IPS-18a (cell line): ENCODE measurements at regions not wholly inside any gene's neighbourhood (a gene's known extent, or its start where the extent isn't known, plus 50 kb on each side); places are given as distances from the start of the nearest gene placed in this dataset.
"Not testable (repeated sequence)": the region's sequence is repeated elsewhere in the genome, so short reads cannot be mapped to it uniquely, and the experiment has no call there.

Experiments
- H3K27ac ChIP-seq: one replicate; pipeline ENCODE4 v1.5.1; 2013; ENCODE audit warnings: low read length
- H3K27me3 ChIP-seq: one replicate; pipeline ENCODE4 v1.6.1; 2013; ENCODE audit warnings: mild to moderate bottlenecking, low read length; ENCODE audit not compliant: control insufficient read depth, insufficient read depth
- H3K36me3 ChIP-seq: one replicate; pipeline ENCODE4 v1.6.1; 2013; ENCODE audit warnings: low read depth, low read length; ENCODE audit not compliant: control insufficient read depth
- H3K4me1 ChIP-seq: one replicate; pipeline ENCODE4 v1.6.1; 2013; ENCODE audit warnings: low read depth, low read length; ENCODE audit not compliant: control insufficient read depth
- H3K4me3 ChIP-seq: one replicate; pipeline ENCODE4 v1.5.1; 2013; ENCODE audit warnings: low read length
- H3K9ac ChIP-seq: one replicate; pipeline ENCODE4 v1.6.1; 2013; ENCODE audit warnings: mild to moderate bottlenecking, low read length, moderate library complexity
- H3K9me3 ChIP-seq: one replicate; pipeline ENCODE4 v1.6.1; 2013; ENCODE audit warnings: low read depth, low read length; ENCODE audit not compliant: control insufficient read depth

DNA sequence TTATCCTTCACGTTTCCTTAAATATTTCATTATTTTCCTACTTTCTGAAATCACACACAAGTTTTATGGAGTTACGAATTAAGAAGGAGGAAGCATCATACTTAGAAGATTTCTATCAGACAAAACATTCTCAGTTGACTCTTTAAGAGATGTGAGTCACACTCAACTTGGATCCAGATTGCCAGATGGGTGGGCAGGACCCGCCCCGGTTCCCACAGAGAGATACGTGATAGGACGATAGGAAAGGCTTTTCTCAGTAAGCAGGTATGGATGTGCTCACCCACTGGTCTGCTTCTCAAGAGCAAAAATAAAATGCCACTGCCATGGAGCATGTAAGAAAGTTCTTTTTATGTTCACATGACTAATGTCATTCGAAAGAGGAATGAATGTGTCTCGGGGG lies 392.6 kb downstream of the MRPL39 start:
- Histone ChIP-seq H3K27me3 (no peaks in the 10 kb centered on the region), H3K4me1 (no peaks in the 10 kb centered on the region), H3K36me3 (no peaks in the 10 kb centered on the region), H3K4me3 (no peak overlapping the region), H3K27ac (no peak overlapping the region), H3K9ac (no peak overlapping the region), H3K9me3 (peaks cover 8% of the 10 kb centered on the region)

DNA sequence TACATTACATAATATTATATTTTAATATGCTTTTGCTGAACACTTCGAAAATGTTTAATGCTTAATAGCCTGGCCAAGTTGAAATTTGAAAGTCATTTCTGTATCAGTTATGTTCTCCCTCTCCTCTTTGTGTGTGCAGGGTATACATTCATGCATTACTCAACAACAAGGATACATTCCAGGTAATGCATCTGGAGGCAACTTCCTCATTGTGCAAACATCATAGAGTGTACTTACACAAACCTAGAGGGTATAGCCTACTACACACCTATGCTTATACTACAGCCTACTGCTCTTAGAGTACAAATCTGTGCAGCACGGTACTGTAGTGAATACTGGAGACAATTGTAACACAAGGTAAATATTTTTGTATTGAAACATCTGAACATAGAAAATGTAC lies 407.3 kb downstream of the MRPL39 start:
- peaks cover 8% of the 10 kb centered on the region for H3K9me3 ChIP-seq
- no peaks in the 10 kb centered on the region for H3K36me3 ChIP-seq
- no peak overlapping the region for H3K27ac ChIP-seq
- H3K4me3 ChIP-seq: no peak overlapping the region
- H3K4me1 ChIP-seq: no peaks in the 10 kb centered on the region
- no peak overlapping the region for H3K9ac ChIP-seq
- no peaks in the 10 kb centered on the region for H3K27me3 ChIP-seq

DNA sequence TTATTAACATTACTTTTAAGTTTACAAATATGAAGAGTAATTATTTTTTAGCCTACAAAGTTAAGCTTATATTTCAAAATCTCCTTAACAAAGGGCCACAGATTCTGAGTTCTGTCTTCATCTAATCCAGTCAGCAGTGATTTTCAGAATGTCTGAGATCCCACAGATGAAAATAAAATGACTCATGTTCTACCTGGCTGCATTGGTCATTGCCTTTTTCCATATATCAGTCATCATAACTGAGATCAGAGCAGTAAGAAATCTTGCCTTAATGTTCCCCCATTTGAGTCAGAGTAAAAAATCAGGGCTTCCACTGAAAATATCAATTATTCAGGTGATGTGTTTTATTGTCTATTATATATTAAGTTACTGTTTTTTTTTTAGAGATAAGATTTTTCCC lies 416.1 kb downstream of the MRPL39 start:
- H3K27me3 ChIP-seq: no peaks in the 10 kb centered on the region
- no peak overlapping the region for H3K4me3 ChIP-seq
- H3K27ac ChIP-seq: no peak overlapping the region

DNA sequence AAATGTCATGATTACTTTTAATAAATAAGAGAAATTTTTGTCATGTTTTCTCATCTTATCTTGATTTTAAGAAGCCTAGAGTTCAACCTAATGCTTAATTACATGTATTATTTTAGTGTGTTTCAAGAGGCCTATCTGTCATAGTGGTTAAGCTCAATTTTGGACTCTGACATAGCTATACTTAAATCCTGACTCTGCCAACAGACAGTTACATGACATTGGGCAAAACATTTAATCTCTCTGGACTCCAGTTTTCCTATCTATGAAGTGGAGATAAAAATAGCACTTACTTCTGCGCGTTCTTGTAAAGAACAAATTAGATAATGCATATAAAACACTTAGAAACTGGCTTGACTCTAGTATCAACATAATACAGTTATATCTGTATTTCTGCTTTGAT lies 417.8 kb downstream of the MRPL39 start:
- no peak overlapping the region for H3K9ac ChIP-seq
- H3K9me3 ChIP-seq: no peaks in the 10 kb centered on the region
- no peaks in the 10 kb centered on the region for H3K36me3 ChIP-seq
- H3K4me1 ChIP-seq: no peaks in the 10 kb centered on the region
- no peaks in the 10 kb centered on the region for H3K27me3 ChIP-seq
- no peak overlapping the region for H3K27ac ChIP-seq
- no peak overlapping the region for H3K4me3 ChIP-seq

More for the DNA sequence above, 416.1 kb downstream of the MRPL39 start:
- Histone ChIP-seq H3K9ac (no peak overlapping the region), H3K4me1 (no peaks in the 10 kb centered on the region), H3K9me3 (no peaks in the 10 kb centered on the region), H3K36me3 (no peaks in the 10 kb centered on the region)

DNA sequence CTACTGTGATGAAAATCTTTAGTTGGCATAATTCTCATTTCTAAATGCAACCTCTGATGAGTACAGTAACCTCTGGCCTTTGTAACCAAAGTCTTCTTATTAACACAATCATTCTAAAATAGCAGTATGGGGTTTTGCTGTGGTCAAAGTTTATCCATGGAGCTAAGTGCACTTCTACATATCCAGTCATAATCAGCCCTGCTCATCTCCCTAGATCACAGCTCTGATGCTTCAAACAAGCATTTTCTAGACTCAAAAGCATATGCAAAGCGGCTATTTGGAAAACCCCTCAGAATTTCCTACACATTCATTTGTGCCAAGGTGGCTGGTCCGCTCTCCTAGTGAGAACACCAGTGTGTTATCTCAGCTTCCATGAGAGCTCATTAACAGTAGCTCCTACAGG lies 418.6 kb downstream of the MRPL39 start:
- Histone ChIP-seq H3K27me3 (no peaks in the 10 kb centered on the region), H3K36me3 (no peaks in the 10 kb centered on the region), H3K4me1 (no peaks in the 10 kb centered on the region), H3K9me3 (no peaks in the 10 kb centered on the region), H3K9ac (no peak overlapping the region), H3K4me3 (no peak overlapping the region), H3K27ac (no peak overlapping the region)

DNA sequence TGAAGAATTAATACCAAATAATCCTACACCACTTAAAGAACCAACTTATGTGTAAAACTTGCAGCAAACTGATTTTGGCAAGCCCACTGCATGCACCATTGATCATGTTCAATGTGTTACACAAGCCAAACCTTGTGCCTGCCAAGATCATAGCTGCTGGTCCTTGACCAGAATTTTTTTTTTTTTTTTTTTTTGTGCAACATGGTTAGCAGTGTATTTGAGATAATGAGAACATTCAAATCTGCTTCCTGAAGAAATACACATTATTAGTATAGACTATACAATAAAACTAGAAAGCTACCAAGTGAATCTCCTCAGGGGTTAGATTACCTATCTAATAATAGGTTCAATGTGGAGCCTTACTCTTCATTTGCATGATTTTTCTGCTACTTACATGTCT lies 421.0 kb downstream of the MRPL39 start:
- Histone ChIP-seq H3K9ac (no peak overlapping the region), H3K27ac (no peak overlapping the region), H3K4me3 (no peak overlapping the region), H3K27me3 (no peaks in the 10 kb centered on the region), H3K36me3 (no peaks in the 10 kb centered on the region), H3K9me3 (no peaks in the 10 kb centered on the region), H3K4me1 (no peaks in the 10 kb centered on the region)

DNA sequence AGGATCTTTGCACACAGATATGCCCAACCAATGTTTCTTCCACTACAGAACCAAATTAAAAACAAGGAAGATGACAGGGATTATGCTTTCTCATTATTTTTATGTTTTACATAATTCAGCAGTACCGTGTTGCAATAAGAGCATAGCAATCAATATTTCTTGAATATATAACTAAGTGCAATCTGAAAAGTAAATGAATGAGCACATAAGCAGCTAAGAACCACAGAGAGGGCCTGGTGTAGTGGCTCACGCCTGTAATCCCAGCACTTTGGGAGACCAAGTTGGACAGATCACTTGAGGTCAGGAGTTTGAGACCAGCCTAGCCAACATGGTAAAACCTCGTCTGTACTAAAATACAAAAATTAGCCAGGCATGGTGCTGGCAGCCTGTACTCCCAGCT lies 423.7 kb downstream of the MRPL39 start:
- H3K4me1 ChIP-seq: no peaks in the 10 kb centered on the region
- H3K27ac ChIP-seq: no peak overlapping the region
- no peaks in the 10 kb centered on the region for H3K27me3 ChIP-seq
- H3K9ac ChIP-seq: no peak overlapping the region
- H3K36me3 ChIP-seq: no peaks in the 10 kb centered on the region
- H3K4me3 ChIP-seq: no peak overlapping the region
- H3K9me3 ChIP-seq: no peaks in the 10 kb centered on the region

DNA sequence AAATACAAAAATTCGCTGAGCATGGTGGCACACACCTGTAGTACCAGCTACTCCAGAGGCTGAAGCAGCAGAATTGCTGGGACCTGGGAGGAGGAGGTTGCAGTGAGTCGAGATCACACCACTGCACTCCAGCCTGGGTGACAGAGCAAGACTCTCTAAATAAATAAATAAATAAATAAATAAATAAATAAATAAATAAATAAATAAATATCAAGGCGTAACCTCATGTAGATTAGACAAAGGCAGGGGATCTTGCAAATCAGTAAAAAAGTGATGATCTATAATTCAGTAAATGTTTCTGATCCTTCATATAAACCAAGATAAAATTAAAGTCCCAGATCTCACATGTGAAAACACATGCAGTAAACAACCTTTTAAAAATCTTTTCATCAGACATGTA lies 425.6 kb downstream of the MRPL39 start:
- H3K27ac ChIP-seq, H3K4me3 ChIP-seq, H3K36me3 ChIP-seq, H3K9me3 ChIP-seq, H3K4me1 ChIP-seq, H3K9ac ChIP-seq, H3K27me3 ChIP-seq: not testable (repeated sequence)

DNA sequence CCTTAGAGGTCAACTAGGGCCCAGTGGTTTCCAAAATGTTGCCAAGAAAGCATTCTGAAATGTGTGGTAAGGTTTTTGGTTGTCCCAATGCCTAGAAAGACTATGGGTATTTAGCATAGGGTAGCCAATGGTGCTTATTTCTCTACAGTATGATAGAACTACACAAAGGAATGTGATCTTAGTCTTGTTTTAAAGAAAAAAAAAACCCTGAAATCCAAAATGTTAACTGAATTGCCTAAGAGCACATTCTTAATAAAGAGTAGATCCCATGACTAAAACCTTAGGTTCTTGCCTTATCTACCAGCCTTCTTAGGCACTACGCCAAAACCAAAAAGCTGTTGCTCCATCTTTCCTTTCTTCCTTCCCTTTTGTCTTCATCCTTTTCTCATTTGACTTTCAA lies 428.2 kb downstream of the MRPL39 start:
- H3K4me1 ChIP-seq: no peaks in the 10 kb centered on the region
- H3K9me3 ChIP-seq: no peaks in the 10 kb centered on the region
- no peaks in the 10 kb centered on the region for H3K36me3 ChIP-seq
- H3K4me3 ChIP-seq: no peak overlapping the region
- H3K9ac ChIP-seq: no peak overlapping the region
- H3K27ac ChIP-seq: no peak overlapping the region
- H3K27me3 ChIP-seq: no peaks in the 10 kb centered on the region

DNA sequence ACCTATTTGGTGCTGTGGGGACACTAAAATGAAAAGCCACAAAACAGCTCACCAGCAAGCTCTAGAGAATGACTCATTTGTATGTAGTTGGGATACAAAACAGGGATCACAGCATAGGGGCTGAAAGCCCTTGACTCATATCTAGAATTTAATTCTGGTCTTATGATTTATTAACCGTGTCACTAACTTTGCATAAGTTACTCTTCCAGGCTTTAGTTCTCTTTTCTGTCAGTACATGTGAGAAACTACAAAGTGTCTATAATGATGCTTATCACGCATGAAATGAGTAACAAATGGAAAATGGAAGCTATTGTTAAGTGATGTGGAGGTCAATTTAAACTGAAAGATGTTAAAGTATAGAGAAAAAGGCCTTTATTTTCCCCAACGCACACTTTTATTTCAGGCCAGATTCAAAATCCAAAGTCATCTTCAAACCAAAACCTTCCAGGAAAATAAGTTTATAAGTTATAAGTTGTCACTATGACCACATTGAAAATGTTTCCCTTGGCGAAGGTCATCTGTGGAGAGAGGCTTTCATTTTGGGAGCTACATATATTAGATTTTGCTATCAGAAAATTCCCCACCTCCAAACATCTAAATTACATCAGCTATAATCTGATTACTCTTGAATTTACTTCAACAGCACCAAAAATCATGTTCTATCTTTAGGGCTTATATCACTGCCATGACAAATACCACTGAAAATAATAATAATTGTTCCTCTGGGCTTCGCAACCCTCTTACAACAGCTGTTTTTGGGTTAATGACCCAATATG lies 430.5 kb downstream of the MRPL39 start:
- Histone ChIP-seq H3K27me3 (no peaks in the 10 kb centered on the region), H3K9me3 (no peaks in the 10 kb centered on the region), H3K36me3 (no peaks in the 10 kb centered on the region), H3K4me1 (no peaks in the 10 kb centered on the region), H3K27ac (no peak overlapping the region), H3K9ac (no peak overlapping the region), H3K4me3 (no peak overlapping the region)

DNA sequence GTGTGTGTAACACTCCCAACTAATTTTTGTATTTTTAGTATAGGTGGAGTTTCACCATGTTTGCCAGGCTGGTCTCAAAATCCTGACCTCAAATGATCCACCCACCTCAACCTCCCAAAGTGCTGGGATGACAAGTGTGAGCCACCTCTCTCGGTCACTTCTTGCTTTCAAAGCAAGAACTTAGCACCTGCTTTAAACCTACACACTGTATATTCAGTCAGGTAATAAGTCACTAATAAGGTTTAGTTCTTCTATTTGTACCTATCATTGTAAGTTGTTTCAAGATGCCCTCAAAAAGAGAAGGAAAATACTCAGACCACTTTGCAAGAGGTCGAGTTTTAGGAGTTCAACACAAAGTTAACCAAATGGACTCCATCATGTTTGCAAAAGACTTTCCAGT lies 431.3 kb downstream of the MRPL39 start:
- Histone ChIP-seq H3K27ac (no peak overlapping the region), H3K4me1 (no peaks in the 10 kb centered on the region), H3K27me3 (no peaks in the 10 kb centered on the region), H3K9ac (no peak overlapping the region), H3K4me3 (no peak overlapping the region), H3K9me3 (peaks cover under 1% of the 10 kb centered on the region), H3K36me3 (no peaks in the 10 kb centered on the region)

DNA sequence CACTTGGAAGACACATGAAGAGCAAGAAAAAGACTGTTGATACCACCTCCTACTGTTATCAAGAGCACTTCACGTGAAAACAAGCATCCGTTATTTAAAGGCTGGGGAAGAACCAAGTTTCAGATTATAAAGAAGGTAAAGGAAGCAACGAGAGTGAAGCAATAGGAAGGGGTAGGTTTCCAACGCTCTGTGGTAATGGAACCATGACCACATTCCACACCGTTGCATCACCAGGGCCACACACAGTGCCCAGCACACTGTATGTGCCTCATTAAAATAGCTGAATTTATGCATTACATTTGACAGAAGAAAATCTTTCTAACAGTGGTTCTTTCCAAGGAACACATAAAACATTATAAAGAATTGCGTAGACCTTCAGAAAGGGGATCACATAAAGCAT lies 435.8 kb downstream of the MRPL39 start:
- Histone ChIP-seq H3K4me3 (no peak overlapping the region), H3K27me3 (no peaks in the 10 kb centered on the region)

More for the DNA sequence above, 435.8 kb downstream of the MRPL39 start:
- H3K9ac ChIP-seq: no peak overlapping the region
- H3K36me3 ChIP-seq: no peaks in the 10 kb centered on the region
- no peaks in the 10 kb centered on the region for H3K4me1 ChIP-seq
- peaks cover 26% of the 10 kb centered on the region for H3K9me3 ChIP-seq
- H3K27ac ChIP-seq: no peak overlapping the region
